ENCODE measurements at regions not wholly inside any gene's neighbourhood (a gene's known extent, or its start where the extent isn't known, plus 50 kb on each side); places are given as distances from the start of the nearest gene placed in this dataset.

DNA sequence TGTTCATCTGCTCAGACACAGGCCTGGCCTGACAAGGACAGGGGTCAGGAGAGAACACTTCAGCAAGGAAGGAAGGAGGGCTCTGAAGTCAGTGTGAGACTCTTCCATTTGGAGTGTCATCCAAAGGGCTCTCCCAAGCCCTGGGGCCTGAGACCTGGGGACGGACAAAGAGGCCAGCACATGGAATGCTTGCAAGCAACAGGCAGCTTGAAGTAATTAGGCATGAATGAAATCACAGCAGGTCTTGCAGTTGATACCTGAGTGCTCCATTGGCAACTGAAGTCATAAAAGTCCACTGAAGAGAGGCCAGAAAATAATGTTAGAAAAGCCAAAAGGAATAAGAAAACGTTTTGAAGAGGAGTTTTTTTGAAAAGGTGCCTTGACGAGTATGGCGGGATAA, 231.7 kb downstream of the VAPA start:
- DNase-seq (no peak), ATAC-seq (ENCODE audit: insufficient read depth, low FRiP score) (no peak)
- H3K4me3 ChIP-seq = no peak overlapping the region
- no peak overlapping the region for H3K27ac ChIP-seq (ENCODE audit: low read depth in 1 of 2, low read length in 1 of 2)
- H3K9ac ChIP-seq (ENCODE audit: insufficient read depth in 1 of 2, low read length in 2 of 2) = no peak overlapping the region
- H3K4me1 ChIP-seq (ENCODE audit: control insufficient read depth in 5 of 5, insufficient read depth in 5 of 5, low read length in 5 of 5) = peaks cover 0 to 28% (median 8%) of the 10 kb centered on the region in 5 donors
- TF ChIP-seq, protein P1, sequence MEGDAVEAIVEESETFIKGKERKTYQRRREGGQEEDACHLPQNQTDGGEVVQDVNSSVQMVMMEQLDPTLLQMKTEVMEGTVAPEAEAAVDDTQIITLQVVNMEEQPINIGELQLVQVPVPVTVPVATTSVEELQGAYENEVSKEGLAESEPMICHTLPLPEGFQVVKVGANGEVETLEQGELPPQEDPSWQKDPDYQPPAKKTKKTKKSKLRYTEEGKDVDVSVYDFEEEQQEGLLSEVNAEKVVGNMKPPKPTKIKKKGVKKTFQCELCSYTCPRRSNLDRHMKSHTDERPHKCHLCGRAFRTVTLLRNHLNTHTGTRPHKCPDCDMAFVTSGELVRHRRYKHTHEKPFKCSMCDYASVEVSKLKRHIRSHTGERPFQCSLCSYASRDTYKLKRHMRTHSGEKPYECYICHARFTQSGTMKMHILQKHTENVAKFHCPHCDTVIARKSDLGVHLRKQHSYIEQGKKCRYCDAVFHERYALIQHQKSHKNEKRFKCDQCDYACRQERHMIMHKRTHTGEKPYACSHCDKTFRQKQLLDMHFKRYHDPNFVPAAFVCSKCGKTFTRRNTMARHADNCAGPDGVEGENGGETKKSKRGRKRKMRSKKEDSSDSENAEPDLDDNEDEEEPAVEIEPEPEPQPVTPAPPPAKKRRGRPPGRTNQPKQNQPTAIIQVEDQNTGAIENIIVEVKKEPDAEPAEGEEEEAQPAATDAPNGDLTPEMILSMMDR (IDR thresholded peaks at IDR 0.05; ENCODE audit: control extremely low read depth, extremely low read depth) = no peak
- H3K9me3 ChIP-seq (ENCODE audit: control insufficient read depth in 4 of 4, insufficient read depth in 3 of 4, low read length in 3 of 4) = no peaks in the 10 kb centered on the region
- no peaks in the 10 kb centered on the region for H3K27me3 ChIP-seq (ENCODE audit: control insufficient read depth in 3 of 3, insufficient read depth in 3 of 3, low read length in 2 of 3)
- 87 to 93% methylated on average over 4 of the region's 4 CpGs for WGBS, 2 donors
- H3K36me3 ChIP-seq (ENCODE audit: control insufficient read depth in 4 of 4, insufficient read depth in 4 of 4, low read length in 4 of 4) = no peaks in the 10 kb centered on the region

DNA sequence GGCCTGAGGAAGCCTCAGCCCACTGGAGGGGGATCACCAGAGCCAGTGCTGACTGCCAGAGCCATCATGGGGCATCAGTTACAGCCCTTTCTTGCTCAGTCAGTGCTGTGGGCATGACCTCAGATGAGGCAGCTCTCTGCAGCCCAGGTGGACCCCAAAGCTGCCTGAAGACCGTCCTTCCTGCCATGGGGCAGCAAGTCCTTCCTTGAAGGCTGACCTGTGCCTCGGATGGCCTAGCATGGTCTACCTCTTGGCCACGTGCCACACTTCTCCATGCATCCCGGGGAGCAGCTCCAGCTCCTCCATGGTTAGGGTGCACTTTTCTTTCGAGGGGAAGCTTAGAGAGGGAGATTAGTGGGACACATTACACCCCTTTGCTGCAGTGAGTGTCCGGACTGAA, 233.4 kb downstream of the VAPA start:
- H3K9ac ChIP-seq (ENCODE audit: insufficient read depth in 1 of 2, low read length in 2 of 2) = no peak overlapping the region
- ATAC-seq (ENCODE audit: insufficient read depth, low FRiP score) = no peak
- H3K4me3 ChIP-seq = no peak overlapping the region
- no peaks in the 10 kb centered on the region for H3K36me3 ChIP-seq (ENCODE audit: control insufficient read depth in 4 of 4, insufficient read depth in 4 of 4, low read length in 4 of 4)
- H3K4me1 ChIP-seq (ENCODE audit: control insufficient read depth in 5 of 5, insufficient read depth in 5 of 5, low read length in 5 of 5) = peaks cover 0 to 11% (median 0%) of the 10 kb centered on the region in 5 donors
- no peaks in the 10 kb centered on the region for H3K9me3 ChIP-seq (ENCODE audit: control insufficient read depth in 4 of 4, insufficient read depth in 3 of 4, low read length in 3 of 4)
- no peak for DNase-seq
- TF ChIP-seq, protein P1 (IDR thresholded peaks at IDR 0.05; ENCODE audit: control extremely low read depth, extremely low read depth) = no peak
- no peak overlapping the region for H3K27ac ChIP-seq (ENCODE audit: low read depth in 1 of 2, low read length in 1 of 2)
- no peaks in the 10 kb centered on the region for H3K27me3 ChIP-seq (ENCODE audit: control insufficient read depth in 3 of 3, insufficient read depth in 3 of 3, low read length in 2 of 3)
- WGBS, 2 donors = 92 to 93% methylated on average over 6 of the region's 6 CpGs

DNA sequence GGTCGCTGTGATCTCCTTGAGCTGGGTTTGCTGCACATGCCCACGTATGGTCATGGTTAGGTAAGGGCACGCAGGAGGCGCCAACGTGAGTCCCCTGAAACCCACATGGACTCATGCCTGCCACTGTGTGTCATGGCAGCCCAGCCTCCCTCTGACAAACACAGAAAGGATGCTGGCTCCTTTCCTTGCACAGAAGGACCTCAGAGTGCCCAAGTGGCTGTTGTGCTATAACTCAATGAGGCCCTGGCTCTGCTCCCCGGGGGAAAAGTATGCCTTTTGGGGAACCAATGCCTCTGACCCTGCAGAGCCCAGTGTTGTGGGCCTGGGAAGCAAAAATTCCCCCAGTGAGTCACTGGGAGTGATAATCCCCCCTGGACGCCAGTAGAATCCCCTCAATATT, 233.9 kb downstream of the VAPA start:
- H3K4me1 ChIP-seq (ENCODE audit: control insufficient read depth in 5 of 5, insufficient read depth in 5 of 5, low read length in 5 of 5) = peaks cover 0 to 6% (median 0%) of the 10 kb centered on the region in 5 donors

More for the DNA sequence above, 233.9 kb downstream of the VAPA start:
- Histone ChIP-seq H3K27ac (ENCODE audit: low read depth in 1 of 2, low read length in 1 of 2) (no peak overlapping the region), H3K27me3 (ENCODE audit: control insufficient read depth in 3 of 3, insufficient read depth in 3 of 3, low read length in 2 of 3) (no peaks in the 10 kb centered on the region), H3K9ac (ENCODE audit: insufficient read depth in 1 of 2, low read length in 2 of 2) (no peak overlapping the region), H3K36me3 (ENCODE audit: control insufficient read depth in 4 of 4, insufficient read depth in 4 of 4, low read length in 4 of 4) (no peaks in the 10 kb centered on the region), H3K4me3 (no peak overlapping the region), H3K9me3 (ENCODE audit: control insufficient read depth in 4 of 4, insufficient read depth in 3 of 4, low read length in 3 of 4) (no peaks in the 10 kb centered on the region)
- DNase-seq (no peak), ATAC-seq (ENCODE audit: insufficient read depth, low FRiP score) (no peak)
- TF ChIP-seq, protein P1 (IDR thresholded peaks at IDR 0.05; ENCODE audit: control extremely low read depth, extremely low read depth) = no peak
- 90 to 95% methylated on average over 7 of the region's 7 CpGs for WGBS, 2 donors
